ENCODE measurements at regions not wholly inside any gene's neighbourhood (a gene's known extent, or its start where the extent isn't known, plus 50 kb on each side); places are given as distances from the start of the nearest gene placed in this dataset.

DNA sequence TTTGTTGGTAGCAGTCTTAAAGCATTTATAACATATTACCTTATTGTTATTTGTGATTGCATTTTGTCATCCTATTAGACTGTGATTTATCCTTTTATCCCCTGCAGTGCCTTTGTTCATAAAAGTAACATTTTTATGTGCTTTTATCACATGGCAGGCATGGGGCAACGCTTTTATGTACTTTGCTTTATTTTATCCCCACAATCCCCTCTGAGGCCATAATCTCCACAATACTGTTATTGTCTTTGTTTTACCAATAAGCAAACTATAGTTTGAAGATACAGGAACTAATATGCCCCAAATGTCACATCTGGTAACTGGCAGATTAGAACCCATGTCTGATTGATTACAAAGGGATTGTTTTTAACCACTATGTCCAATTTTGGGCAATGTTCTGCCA, 613.5 kb downstream of the REEP3 start:
- intact Hi-C loops (cut with DNase I; ENCODE audit: low total_unique reads), result no loop called here
- no peaks in the 10 kb centered on the region for H3K27me3 ChIP-seq
- no peaks in the 10 kb centered on the region for H3K4me1 ChIP-seq
- no peaks in the 10 kb centered on the region for H3K36me3 ChIP-seq
- H3K27ac ChIP-seq, result no peak overlapping the region
- H3K4me3 ChIP-seq, result no peak overlapping the region
- no peak for DNase-seq
- TF ChIP-seq, protein P1, sequence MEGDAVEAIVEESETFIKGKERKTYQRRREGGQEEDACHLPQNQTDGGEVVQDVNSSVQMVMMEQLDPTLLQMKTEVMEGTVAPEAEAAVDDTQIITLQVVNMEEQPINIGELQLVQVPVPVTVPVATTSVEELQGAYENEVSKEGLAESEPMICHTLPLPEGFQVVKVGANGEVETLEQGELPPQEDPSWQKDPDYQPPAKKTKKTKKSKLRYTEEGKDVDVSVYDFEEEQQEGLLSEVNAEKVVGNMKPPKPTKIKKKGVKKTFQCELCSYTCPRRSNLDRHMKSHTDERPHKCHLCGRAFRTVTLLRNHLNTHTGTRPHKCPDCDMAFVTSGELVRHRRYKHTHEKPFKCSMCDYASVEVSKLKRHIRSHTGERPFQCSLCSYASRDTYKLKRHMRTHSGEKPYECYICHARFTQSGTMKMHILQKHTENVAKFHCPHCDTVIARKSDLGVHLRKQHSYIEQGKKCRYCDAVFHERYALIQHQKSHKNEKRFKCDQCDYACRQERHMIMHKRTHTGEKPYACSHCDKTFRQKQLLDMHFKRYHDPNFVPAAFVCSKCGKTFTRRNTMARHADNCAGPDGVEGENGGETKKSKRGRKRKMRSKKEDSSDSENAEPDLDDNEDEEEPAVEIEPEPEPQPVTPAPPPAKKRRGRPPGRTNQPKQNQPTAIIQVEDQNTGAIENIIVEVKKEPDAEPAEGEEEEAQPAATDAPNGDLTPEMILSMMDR (IDR thresholded peaks at IDR 0.05), result no peak
- no peaks in the 10 kb centered on the region for H3K9me3 ChIP-seq

DNA sequence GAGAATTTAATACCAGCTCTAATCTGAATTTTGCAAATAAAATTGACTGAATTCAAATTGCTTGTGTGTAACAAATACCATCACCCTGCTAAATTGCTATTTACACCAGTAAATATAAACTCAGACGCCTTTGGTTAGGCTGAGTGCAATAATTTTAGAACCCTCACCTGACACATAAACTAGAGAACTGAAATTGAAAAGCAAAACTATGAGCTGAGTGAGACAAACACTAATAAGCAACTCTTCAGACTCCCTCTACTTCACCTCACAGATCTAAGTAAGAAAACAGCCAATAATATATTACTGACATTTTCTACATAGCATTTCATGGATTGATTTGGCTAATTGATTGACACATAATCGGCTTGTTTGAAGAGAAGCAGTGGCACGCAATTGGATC, 621.2 kb downstream of the REEP3 start:
- intact Hi-C loops (cut with DNase I; ENCODE audit: low total_unique reads), result no loop called here
- TF ChIP-seq, protein P1 (IDR thresholded peaks at IDR 0.05), result no peak
- no peak for DNase-seq
- H3K4me1 ChIP-seq, result no peaks in the 10 kb centered on the region
- no peak overlapping the region for H3K4me3 ChIP-seq
- no peaks in the 10 kb centered on the region for H3K9me3 ChIP-seq
- H3K27me3 ChIP-seq, result no peaks in the 10 kb centered on the region
- no peak overlapping the region for H3K27ac ChIP-seq
- no peaks in the 10 kb centered on the region for H3K36me3 ChIP-seq

DNA sequence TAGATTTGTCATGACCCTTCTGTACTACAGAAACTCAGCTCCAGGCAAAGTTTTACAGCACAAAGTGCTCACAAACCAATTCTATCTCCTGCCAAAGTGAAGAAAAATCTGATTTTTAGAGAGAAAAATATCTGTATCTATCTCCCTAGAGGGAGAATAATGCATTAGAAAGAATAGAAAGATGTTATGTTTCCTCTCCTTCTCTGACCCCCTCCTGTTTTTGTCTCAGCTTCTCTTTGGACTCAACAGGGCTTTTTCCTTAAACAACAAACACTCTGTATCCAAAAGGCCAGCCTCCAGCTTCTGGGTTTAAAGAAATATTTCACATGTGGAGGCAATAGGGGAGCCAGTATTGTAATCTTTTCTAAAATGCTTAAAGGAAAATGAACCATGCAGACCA, 627.4 kb downstream of the REEP3 start:
- no peak for DNase-seq
- no peaks in the 10 kb centered on the region for H3K27me3 ChIP-seq

DNA sequence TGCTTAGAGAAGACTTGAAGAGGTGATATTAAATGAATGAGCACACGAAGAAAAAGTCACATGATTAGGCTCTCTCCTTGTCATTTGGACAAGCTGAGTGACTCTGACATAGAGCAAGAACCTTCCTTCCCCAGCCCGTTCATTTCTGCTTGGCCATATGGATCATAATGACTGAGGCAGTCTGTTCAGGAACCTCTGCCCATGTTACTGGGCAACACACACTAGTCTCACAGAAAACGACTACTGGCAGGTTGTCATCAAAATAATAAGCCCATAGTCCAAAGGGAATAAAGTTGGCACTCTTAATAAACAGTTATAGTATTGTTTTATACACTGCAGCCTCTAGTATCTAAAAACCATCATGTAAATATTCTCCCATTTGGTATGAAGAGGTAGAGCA, 635.0 kb downstream of the REEP3 start:
- Histone ChIP-seq H3K27me3 (no peaks in the 10 kb centered on the region), H3K36me3 (no peaks in the 10 kb centered on the region), H3K4me1 (no peaks in the 10 kb centered on the region), H3K4me3 (no peak overlapping the region), H3K9me3 (no peaks in the 10 kb centered on the region), H3K27ac (no peak overlapping the region)
- TF ChIP-seq, protein P1 (IDR thresholded peaks at IDR 0.05), result no peak
- no peak for DNase-seq
- intact Hi-C loops (cut with DNase I; ENCODE audit: low total_unique reads), result no loop called here

More for the DNA sequence above, 627.4 kb downstream of the REEP3 start:
- Histone ChIP-seq H3K36me3 (no peaks in the 10 kb centered on the region), H3K4me3 (no peak overlapping the region), H3K9me3 (no peaks in the 10 kb centered on the region), H3K27ac (no peak overlapping the region), H3K4me1 (no peaks in the 10 kb centered on the region)
- TF ChIP-seq, protein P1 (IDR thresholded peaks at IDR 0.05), result no peak
- intact Hi-C loops (cut with DNase I; ENCODE audit: low total_unique reads), result no loop called here

DNA sequence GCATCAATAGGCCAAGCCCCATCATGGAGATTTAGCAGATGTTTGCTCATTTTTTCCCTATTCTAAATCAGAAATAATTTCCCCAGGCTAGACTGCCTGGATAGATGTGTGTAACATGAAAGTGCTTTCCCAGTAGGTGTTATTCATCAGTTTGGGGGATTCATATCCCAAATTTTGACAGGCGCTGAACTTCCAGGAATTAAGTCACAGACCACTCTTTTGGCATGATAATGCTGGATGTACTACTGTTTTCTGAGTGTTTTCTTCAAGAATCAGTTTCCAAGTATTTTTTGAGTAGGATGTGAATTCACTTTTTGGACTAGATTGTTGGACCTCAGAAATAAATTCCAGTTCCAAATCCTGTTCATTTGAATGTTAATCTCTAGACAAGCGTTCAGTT, 637.4 kb downstream of the REEP3 start:
- H3K4me3 ChIP-seq, result no peak overlapping the region
- H3K9me3 ChIP-seq, result no peaks in the 10 kb centered on the region
- no peak overlapping the region for H3K27ac ChIP-seq
- no peak for DNase-seq
- H3K27me3 ChIP-seq, result no peaks in the 10 kb centered on the region
- TF ChIP-seq, protein P1 (IDR thresholded peaks at IDR 0.05), result no peak
- H3K36me3 ChIP-seq, result no peaks in the 10 kb centered on the region
- no peaks in the 10 kb centered on the region for H3K4me1 ChIP-seq
- intact Hi-C loops (cut with DNase I; ENCODE audit: low total_unique reads), result no loop called here
